Vagina (tissue), 2 donors: ENCODE measurements at regions not wholly inside any gene's neighbourhood (a gene's known extent, or its start where the extent isn't known, plus 50 kb on each side); places are given as distances from the start of the nearest gene placed in this dataset.

Experiments
- DNase-seq, 2 donors: peaks; one replicate each; pipeline ENCODE4 v3.0.0-alpha.2; 2017; ENCODE audit errors: extremely low spot score in 2 of 2
- H3K27ac ChIP-seq: fragments of 200-600 bp; sonication (generic); one replicate; pipeline ENCODE4 v1.5.1; 2019
- H3K27me3 ChIP-seq: fragments of 200-600 bp; sonication (generic); one replicate; pipeline ENCODE4 v1.5.1; 2019
- H3K36me3 ChIP-seq, 2 donors: fragments of 200-600 bp; sonication (generic); one replicate each; pipeline ENCODE4 v1.5.1; 2017 to 2019
- H3K4me1 ChIP-seq: fragments of 200-600 bp; sonication (generic); one replicate; pipeline ENCODE4 v1.5.1; 2019
- H3K4me3 ChIP-seq, 2 donors: fragments of 200-600 bp; sonication (generic); 1 replicate in 1 of 2; 2 replicates in 1 of 2; pipeline ENCODE4 v1.5.1; 2016 to 2019
- H3K9me3 ChIP-seq: fragments of 200-600 bp; sonication (generic); one replicate; pipeline ENCODE4 v1.5.1; 2019
- CTCF ChIP-seq, 3 experiments: fragments of 450-650 bp in 2 of 3; fragments of 200-600 bp in 1 of 3; sonication (generic) in 1 of 3; IDR thresholded peaks; one replicate each; pipeline ENCODE4 v1.5.1; 2017 to 2019; ENCODE audit warnings: antibody characterized with exemption in 3 of 3, mild to moderate bottlenecking in 2 of 3, moderate library complexity in 2 of 3
- POLR2A ChIP-seq, 2 donors: fragments of 450-650 bp; IDR thresholded peaks; one replicate each; pipeline ENCODE4 v1.6.1; 2017; ENCODE audit warnings: antibody characterized with exemption in 2 of 2, mild to moderate bottlenecking in 2 of 2, moderate library complexity in 2 of 2
- POLR2AphosphoS5 ChIP-seq, 2 donors: sonication (generic); formaldehyde crosslinking; IDR thresholded peaks; one replicate each; pipeline ENCODE4 v1.9.0; 2017; ENCODE audit warnings: antibody characterized with exemption in 2 of 2, mild to moderate bottlenecking in 2 of 2, low read depth in 1 of 2; ENCODE audit not compliant: insufficient read depth in 1 of 2
- intact Hi-C: fragments of 100-400 bp; cut with DNase I; formaldehyde crosslinking; loops from one replicate; pipeline ENCODE4 v1.15.1; 2023

DNA sequence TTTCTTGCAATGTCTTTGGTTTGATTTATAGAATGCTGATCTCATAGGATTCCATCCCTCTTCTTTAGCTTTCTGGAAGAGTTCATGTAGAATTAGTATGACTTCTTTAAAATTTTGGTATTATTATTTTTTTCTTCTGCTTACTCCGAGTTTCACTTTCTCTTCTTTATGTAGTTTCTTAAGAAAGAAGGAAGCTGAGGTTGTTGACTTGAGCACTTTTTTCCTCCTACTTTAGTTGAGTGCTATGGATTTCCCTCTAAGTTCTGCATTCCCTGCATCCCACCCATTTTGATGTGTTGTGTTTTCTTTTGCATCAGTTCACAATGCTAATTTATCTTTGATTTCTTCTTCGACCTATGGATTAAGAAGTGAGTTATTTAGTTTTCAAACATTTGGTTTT, 78.9 kb upstream of the SPRED2 start:
- Histone ChIP-seq H3K27ac (no peak overlapping the region), H3K27me3 (no peaks in the 10 kb centered on the region), H3K4me1 (no peaks in the 10 kb centered on the region), H3K36me3 (no peaks in the 10 kb centered on the region), H3K4me3 (no peak overlapping the region), H3K9me3 (no peaks in the 10 kb centered on the region)
- intact Hi-C loops: no loop called here
- no peak for TF ChIP-seq CTCF (IDR thresholded peaks at IDR 0.05)
- TF ChIP-seq POLR2AphosphoS5 (IDR thresholded peaks at IDR 0.05; ENCODE audit: insufficient read depth in 1 of 2, low read depth in 1 of 2): no peak
- TF ChIP-seq POLR2A (IDR thresholded peaks at IDR 0.05): no peak
- DNase-seq: no peak

DNA sequence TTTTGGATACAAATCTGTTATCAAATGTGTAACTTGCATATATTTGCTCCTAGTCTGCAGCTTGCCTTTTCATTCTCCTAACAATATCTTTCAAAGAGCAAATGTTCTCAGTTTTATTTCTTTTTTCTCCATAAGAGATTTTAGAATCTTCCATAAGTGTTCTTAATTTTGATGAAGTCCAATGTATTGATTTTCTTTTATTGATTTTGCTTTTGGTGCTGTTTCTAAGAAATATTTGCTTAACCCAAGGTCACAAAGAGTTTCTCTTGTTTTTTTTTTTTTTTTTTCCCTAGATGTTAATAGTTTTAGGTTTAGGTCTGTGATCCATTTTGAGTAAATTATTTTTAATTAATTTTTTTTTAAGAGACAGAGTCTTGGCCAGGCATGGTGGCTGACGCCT, 75.8 kb upstream of the SPRED2 start:
- H3K9me3 ChIP-seq: no peaks in the 10 kb centered on the region
- no peaks in the 10 kb centered on the region for H3K36me3 ChIP-seq
- no peaks in the 10 kb centered on the region for H3K27me3 ChIP-seq
- H3K27ac ChIP-seq: no peak overlapping the region
- H3K4me1 ChIP-seq: no peaks in the 10 kb centered on the region
- no peak for DNase-seq
- intact Hi-C loops: no loop called here
- TF ChIP-seq CTCF (IDR thresholded peaks at IDR 0.05) (no peak), POLR2A (IDR thresholded peaks at IDR 0.05) (no peak), POLR2AphosphoS5 (IDR thresholded peaks at IDR 0.05; ENCODE audit: insufficient read depth in 1 of 2, low read depth in 1 of 2) (no peak)
- no peak overlapping the region for H3K4me3 ChIP-seq

GRCh38 chr2:65507102-65508069, 75.0 kb upstream of the SPRED2 start:
- no peak overlapping the region for H3K4me3 ChIP-seq
- no peak for DNase-seq
- H3K36me3 ChIP-seq: no peaks in the 10 kb centered on the region
- TF ChIP-seq POLR2AphosphoS5 (IDR thresholded peaks at IDR 0.05; ENCODE audit: insufficient read depth in 1 of 2, low read depth in 1 of 2) (no peak), POLR2A (IDR thresholded peaks at IDR 0.05) (no peak), CTCF (IDR thresholded peaks at IDR 0.05) (no peak)
- no peaks in the 10 kb centered on the region for H3K4me1 ChIP-seq
- no peaks in the 10 kb centered on the region for H3K27me3 ChIP-seq
- H3K9me3 ChIP-seq: no peaks in the 10 kb centered on the region
- intact Hi-C loops: no loop called here
- no peak overlapping the region for H3K27ac ChIP-seq

DNA sequence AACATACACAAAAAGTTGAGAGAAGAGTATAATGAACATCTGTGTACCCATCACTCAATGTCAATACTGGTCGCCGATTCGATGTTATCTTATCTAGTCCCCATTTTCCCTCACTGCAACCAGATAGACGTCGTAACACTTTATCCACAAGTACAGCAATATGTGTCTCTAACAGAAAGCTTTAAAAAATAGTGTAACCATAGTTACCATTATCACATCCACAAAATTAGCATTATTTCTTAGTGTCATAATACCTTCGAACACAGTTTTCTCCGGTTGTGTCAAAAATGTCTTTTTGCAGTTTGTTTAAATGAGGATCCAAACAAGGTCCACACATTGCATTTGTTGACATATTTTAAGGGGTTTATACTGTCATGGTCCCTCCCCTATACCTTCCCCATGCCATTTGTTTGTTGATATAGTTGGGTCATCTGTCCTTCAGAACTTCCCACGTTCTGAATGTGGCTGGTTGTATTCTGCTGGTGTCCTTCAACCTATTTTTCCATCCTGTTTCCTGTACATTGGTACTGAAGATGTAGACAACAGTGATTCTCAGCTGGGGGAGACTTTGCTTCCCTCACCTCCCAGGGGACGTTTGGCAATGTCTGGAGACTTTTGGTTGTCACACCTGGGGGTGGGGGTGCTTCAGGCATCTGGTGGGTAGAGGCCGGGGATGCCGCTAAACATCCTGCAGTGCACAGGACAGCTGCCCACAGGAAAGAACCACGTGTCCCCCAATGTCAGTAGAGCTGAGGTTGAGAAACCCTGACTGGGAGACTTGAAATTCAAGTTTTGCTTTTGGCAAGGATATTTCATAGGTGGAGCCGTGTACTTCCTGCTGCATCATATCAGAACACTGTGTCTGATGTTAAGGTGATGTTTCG, 72.7 kb upstream of the SPRED2 start:
- Histone ChIP-seq H3K27me3 (no peaks in the 10 kb centered on the region), H3K4me3 (no peak overlapping the region), H3K9me3 (no peaks in the 10 kb centered on the region), H3K36me3 (no peaks in the 10 kb centered on the region), H3K27ac (no peak overlapping the region), H3K4me1 (no peaks in the 10 kb centered on the region)
- intact Hi-C loops: no loop called here
- no peak for DNase-seq
- TF ChIP-seq POLR2AphosphoS5 (IDR thresholded peaks at IDR 0.05; ENCODE audit: insufficient read depth in 1 of 2, low read depth in 1 of 2) (no peak), POLR2A (IDR thresholded peaks at IDR 0.05) (no peak), CTCF (IDR thresholded peaks at IDR 0.05) (no peak)
